Breast epithelium (tissue), 4 donors: ENCODE measurements at regions not wholly inside any gene's neighbourhood (a gene's known extent, or its start where the extent isn't known, plus 50 kb on each side); places are given as distances from the start of the nearest gene placed in this dataset.
A peak's percentile ranks its signal among the peaks of the same experiment; 100 is the strongest.
"Not testable (repeated sequence)": the region's sequence is repeated elsewhere in the genome, so short reads cannot be mapped to it uniquely, and the experiment has no call there.

Experiments
- DNase-seq, 2 donors: peaks; one replicate each; pipeline ENCODE4 v3.0.0-alpha.2; 2019; ENCODE audit warnings: low spot score in 2 of 2
- H3K27ac ChIP-seq, 2 donors: fragments of 200-600 bp; sonication (generic) in 1 of 2; one replicate each; pipeline ENCODE4 v1.5.1; 2016 to 2019; ENCODE audit warnings: mild to moderate bottlenecking in 1 of 2
- H3K27me3 ChIP-seq, 2 donors: fragments of 200-600 bp; sonication (generic) in 1 of 2; one replicate each; pipeline versions ENCODE4 v1.5.1 to v1.6.0; 2017 to 2019; ENCODE audit warnings: control low read depth in 1 of 2, mild to moderate bottlenecking in 1 of 2
- H3K36me3 ChIP-seq: fragments of 200-600 bp; one replicate; pipeline ENCODE4 v1.5.1; 2019
- H3K4me1 ChIP-seq, 2 donors: fragments of 200-600 bp; sonication (generic); one replicate each; pipeline ENCODE4 v1.5.1; 2016 to 2019; ENCODE audit warnings: control low read depth in 1 of 2
- H3K4me3 ChIP-seq, 3 donors: fragments of 200-600 bp; sonication (generic); 1 replicate in 2 of 3; 2 replicates in 1 of 3; pipeline ENCODE4 v1.5.1; 2016 to 2019; ENCODE audit warnings: mild to moderate bottlenecking in 3 of 3, moderate library complexity in 2 of 3
- H3K9me3 ChIP-seq, 2 donors: fragments of 200-600 bp; sonication (generic) in 1 of 2; one replicate each; pipeline ENCODE4 v1.5.1; 2016 to 2019; ENCODE audit warnings: control low read depth in 1 of 2
- POLR2A ChIP-seq: fragments of 450-650 bp; IDR thresholded peaks from one replicate; pipeline ENCODE4 v1.6.1; 2016; ENCODE audit warnings: antibody characterized with exemption, mild to moderate bottlenecking, moderate library complexity
- POLR2AphosphoS5 ChIP-seq, 3 donors: sonication (generic); formaldehyde crosslinking; IDR thresholded peaks; one replicate each; pipeline ENCODE4 v1.6.1; 2017; ENCODE audit warnings: antibody characterized with exemption in 3 of 3
- intact Hi-C: fragments of 100-400 bp; cut with DNase I; formaldehyde crosslinking; loops from one replicate; pipeline ENCODE4 v1.15.1; 2023; ENCODE audit warnings: low total_unique reads
- TF ChIP-seq, protein P1 (sequence below), 3 donors: fragments of 450-650 bp; IDR thresholded peaks; one replicate each; pipeline ENCODE4 v1.5.1; 2016 to 2017; ENCODE audit warnings: antibody characterized with exemption in 3 of 3, mild to moderate bottlenecking in 3 of 3, moderate library complexity in 3 of 3

DNA sequence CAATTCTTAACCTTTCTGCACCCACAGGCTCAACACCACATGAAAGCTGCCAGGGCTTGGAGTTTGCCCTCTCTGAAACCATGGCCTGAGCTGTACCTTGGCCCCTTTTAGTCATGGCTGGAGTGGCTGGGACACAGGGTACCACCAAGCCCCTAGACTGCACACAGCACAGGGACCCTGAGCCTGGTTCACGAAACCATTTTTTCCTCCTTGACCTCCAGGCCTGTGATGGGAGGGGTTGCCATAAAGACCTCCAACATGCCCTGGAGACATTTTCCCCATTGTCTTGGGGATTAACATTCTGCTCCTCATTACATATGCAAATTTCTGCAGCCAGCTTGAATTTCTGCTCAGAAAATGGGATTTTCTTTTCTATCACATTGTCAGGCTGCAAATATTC, 113.4 kb downstream of the XPNPEP1 start:
- not testable (repeated sequence) for H3K4me1 ChIP-seq, DNase-seq

DNA sequence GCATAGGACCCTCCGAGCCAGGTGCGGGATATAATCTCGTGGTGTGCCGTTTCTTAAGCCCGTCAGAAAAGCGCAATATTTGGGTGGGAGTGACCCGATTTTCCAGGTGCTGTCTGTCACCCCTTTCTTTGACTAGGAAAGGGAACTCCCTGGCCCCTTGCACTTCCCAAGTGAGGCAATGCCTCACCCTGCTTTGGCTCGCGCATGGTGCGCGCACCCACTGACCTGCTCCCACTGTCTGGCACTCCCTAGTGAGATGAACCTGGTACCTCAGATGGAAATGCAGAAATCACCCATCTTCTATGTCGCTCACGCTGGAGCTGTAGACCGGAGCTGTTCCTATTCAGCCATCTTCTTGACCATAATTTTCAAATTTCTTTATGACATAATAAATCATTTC, 122.1 kb downstream of the XPNPEP1 start:
- H3K4me3 ChIP-seq, DNase-seq, H3K27ac ChIP-seq, intact Hi-C loops, H3K36me3 ChIP-seq, H3K4me1 ChIP-seq, H3K27me3 ChIP-seq: not testable (repeated sequence)
- peaks cover 0 to 16% of the 10 kb centered on the region in 2 donors for H3K9me3 ChIP-seq

More for the DNA sequence above, 113.4 kb downstream of the XPNPEP1 start:
- H3K36me3 ChIP-seq, H3K27ac ChIP-seq, intact Hi-C loops, H3K4me3 ChIP-seq, H3K27me3 ChIP-seq: not testable (repeated sequence)
- H3K9me3 ChIP-seq = peaks cover 7 to 11% of the 10 kb centered on the region in 2 donors

DNA sequence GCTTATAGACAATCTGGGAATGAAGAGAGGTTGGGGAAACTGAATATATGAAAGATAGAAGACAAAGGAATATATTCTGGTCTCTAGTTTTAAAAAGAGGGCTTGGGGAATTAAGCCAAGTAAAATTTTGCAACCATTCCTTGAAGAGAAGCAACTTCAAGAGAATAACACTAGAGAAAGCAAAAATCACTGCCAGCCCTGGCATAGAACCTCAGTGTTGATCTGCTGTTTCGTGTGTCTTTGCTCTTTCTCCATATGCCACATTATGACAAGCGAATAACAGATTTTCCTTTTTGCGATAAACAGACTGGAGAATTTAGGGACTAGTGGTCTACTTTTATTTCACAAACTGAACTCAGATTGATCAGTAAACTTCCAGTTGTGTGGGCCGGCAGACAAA, 132.7 kb downstream of the XPNPEP1 start:
- no peaks in the 10 kb centered on the region for H3K4me1 ChIP-seq
- H3K9me3 ChIP-seq = peaks cover 0 to 11% of the 10 kb centered on the region in 2 donors
- no peaks in the 10 kb centered on the region for H3K27me3 ChIP-seq
- no peaks in the 10 kb centered on the region for H3K36me3 ChIP-seq
- intact Hi-C loops = no loop called here
- TF ChIP-seq, protein P1, sequence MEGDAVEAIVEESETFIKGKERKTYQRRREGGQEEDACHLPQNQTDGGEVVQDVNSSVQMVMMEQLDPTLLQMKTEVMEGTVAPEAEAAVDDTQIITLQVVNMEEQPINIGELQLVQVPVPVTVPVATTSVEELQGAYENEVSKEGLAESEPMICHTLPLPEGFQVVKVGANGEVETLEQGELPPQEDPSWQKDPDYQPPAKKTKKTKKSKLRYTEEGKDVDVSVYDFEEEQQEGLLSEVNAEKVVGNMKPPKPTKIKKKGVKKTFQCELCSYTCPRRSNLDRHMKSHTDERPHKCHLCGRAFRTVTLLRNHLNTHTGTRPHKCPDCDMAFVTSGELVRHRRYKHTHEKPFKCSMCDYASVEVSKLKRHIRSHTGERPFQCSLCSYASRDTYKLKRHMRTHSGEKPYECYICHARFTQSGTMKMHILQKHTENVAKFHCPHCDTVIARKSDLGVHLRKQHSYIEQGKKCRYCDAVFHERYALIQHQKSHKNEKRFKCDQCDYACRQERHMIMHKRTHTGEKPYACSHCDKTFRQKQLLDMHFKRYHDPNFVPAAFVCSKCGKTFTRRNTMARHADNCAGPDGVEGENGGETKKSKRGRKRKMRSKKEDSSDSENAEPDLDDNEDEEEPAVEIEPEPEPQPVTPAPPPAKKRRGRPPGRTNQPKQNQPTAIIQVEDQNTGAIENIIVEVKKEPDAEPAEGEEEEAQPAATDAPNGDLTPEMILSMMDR (IDR thresholded peaks at IDR 0.05) = no peak
- TF ChIP-seq POLR2AphosphoS5 (IDR thresholded peaks at IDR 0.05) = peak in 1 of 3 donors; percentile 27
- no peak for TF ChIP-seq POLR2A
- H3K27ac ChIP-seq = no peak overlapping the region
- no peak overlapping the region for H3K4me3 ChIP-seq
- DNase-seq = no peak

GRCh38 chr10:109784236-109784635, 139.1 kb downstream of the XPNPEP1 start:
- no peaks in the 10 kb centered on the region for H3K27me3 ChIP-seq
- no peaks in the 10 kb centered on the region for H3K36me3 ChIP-seq
- H3K9me3 ChIP-seq = no peaks in the 10 kb centered on the region
- H3K27ac ChIP-seq = no peak overlapping the region
- no peak overlapping the region for H3K4me3 ChIP-seq
- intact Hi-C loops = no loop called here
- TF ChIP-seq, protein P1 (IDR thresholded peaks at IDR 0.05) = no peak
- no peak for TF ChIP-seq POLR2A
- no peak for TF ChIP-seq POLR2AphosphoS5 (IDR thresholded peaks at IDR 0.05)
- no peak for DNase-seq
- no peaks in the 10 kb centered on the region for H3K4me1 ChIP-seq

DNA sequence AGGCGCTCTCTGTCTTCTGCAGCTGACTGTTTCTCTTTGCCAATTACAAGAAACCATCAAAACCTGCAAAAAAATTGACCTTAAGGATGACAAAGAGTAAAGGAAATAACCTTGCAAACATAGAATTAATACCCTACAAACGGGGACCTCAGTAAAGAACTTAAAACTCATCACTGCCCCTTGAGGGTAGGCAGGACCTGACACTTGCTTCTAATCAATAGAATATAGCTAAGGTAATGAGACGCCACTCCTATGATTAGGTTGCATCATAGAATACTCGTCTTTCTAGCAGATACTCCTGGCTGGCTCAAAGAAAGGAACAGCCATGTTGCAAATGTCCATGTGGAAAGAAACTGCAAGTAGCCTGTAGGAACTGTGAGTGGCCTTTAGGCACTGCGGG, 140.0 kb downstream of the XPNPEP1 start:
- no peaks in the 10 kb centered on the region for H3K27me3 ChIP-seq
- no peak overlapping the region for H3K4me3 ChIP-seq
- intact Hi-C loops = no loop called here
- H3K9me3 ChIP-seq = no peaks in the 10 kb centered on the region
- no peaks in the 10 kb centered on the region for H3K36me3 ChIP-seq
- no peak overlapping the region for H3K27ac ChIP-seq
- no peak for DNase-seq
- no peaks in the 10 kb centered on the region for H3K4me1 ChIP-seq
- TF ChIP-seq POLR2A (no peak), POLR2AphosphoS5 (IDR thresholded peaks at IDR 0.05) (no peak)
- TF ChIP-seq, protein P1 (IDR thresholded peaks at IDR 0.05) = no peak

GRCh38 chr10:109780997-109781396, 142.3 kb downstream of the XPNPEP1 start:
- H3K4me1 ChIP-seq = no peaks in the 10 kb centered on the region
- no peaks in the 10 kb centered on the region for H3K9me3 ChIP-seq
- no peaks in the 10 kb centered on the region for H3K36me3 ChIP-seq
- H3K27me3 ChIP-seq = no peaks in the 10 kb centered on the region
- TF ChIP-seq POLR2AphosphoS5 (IDR thresholded peaks at IDR 0.05) (no peak), POLR2A (no peak)
- TF ChIP-seq, protein P1 (IDR thresholded peaks at IDR 0.05) = no peak
- no peak overlapping the region for H3K4me3 ChIP-seq
- intact Hi-C loops = no loop called here
- no peak for DNase-seq
- no peak overlapping the region for H3K27ac ChIP-seq
